ENCODE measurements at regions not wholly inside any gene's neighbourhood (a gene's known extent, or its start where the extent isn't known, plus 50 kb on each side); places are given as distances from the start of the nearest gene placed in this dataset.
"Not testable (repeated sequence)": the region's sequence is repeated elsewhere in the genome, so short reads cannot be mapped to it uniquely, and the experiment has no call there.

DNA sequence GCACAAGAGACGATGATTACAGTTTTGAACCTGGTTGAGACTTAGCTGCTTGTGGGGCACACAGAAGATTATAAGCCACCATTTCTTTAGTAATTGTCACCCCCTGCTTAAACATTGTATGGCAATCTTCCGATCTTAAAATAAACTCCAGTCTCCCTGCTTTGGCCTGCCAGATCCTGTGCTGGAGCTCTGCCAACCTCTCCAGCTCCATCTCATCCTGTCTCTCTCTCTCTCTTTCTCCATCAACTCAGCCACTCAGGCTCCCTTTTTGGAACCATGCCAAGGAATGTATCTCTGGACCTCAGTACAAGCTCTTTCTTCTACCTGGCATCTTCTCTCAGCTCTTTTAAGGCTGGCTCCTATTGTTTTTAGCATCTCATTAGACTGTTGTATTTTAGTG is 1053.2 kb downstream of the REEP3 start:
- no peak for DNase-seq (ENCODE audit: low read depth)

DNA sequence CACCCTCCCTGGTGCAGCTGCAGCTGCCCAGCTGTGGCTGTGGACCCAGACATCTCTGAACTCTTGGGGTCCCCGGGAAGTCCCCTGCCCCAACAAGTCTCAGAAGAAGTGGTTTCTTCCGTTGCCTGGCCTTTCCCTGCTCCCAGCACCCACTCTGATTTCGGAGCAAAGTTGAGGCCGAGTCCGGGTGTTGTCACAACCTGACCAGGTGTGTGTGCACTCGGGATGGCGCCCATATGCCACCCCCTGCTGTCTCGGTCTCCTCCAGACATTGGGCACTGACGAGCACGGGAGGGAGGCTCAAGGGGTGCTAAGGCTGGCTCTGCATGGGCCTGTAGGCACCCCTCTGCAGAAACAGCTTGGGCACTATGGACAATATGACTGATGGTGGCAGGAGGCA is 1055.3 kb downstream of the REEP3 start:
- no peak for DNase-seq (ENCODE audit: low read depth)

DNA sequence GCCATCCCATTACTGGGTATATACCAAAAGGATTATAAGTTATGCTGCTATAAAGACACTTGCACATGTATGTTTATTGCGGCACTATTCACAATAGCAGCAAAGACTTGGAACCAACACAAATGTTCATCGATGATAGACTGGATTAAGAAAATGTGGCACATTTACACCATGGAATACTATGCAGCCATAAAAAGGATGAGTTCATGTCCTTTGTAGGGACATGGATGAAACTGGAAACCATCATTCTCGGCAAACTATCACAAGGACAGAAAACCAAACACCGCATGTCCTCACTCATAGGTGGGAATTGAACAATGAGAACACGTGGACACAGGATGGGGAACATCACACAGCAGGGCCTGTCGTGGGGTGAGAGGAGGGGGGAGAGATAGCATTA is 1057.6 kb downstream of the REEP3 start:
- DNase-seq (ENCODE audit: low read depth): not testable (repeated sequence)

DNA sequence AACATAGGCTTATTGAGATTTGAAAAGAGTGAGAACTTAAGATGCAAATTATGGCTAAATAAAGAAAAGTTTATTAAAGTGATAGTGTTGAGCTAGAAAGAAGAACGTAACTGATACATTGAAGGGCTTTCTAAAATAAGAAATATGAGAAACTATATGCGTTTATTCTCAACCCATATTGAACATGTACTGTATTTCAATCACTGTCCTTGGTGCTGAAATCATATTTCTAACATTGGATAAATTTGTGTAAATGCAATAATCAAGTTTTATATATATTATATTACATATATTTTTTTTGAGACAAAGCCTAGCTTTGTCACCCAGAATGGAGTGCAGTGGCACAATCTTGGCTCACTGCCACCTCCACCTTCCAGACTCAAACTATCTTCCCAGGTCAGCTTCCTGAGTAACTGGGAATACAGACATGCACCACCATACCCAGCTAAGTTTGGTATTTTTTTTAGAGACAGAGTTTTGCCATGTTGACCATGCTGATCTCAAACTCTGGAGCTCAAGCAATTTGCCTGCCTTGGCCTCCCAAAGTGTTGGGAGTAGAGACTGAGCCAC is 1065.8 kb downstream of the REEP3 start:
- DNase-seq (ENCODE audit: low read depth): no peak

DNA sequence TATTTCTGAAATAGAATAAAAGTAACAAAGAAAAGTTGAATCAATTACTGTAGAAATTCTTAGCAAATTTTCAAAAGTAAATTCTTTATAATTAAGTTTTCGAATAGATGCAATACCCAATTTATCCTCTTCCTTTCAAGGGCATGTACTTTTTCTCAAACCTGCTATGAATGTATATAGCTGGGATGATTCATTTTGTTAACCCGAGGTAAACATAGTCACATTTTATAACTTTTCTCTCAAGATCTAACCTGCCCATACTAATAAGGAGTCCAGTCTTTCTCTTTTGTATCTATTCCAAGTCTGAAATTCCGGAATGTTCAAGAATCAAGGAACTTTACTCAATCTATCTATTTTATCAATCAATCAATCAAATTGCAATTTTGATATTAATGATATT is 1072.9 kb downstream of the REEP3 start:
- DNase-seq (ENCODE audit: low read depth): no peak

DNA sequence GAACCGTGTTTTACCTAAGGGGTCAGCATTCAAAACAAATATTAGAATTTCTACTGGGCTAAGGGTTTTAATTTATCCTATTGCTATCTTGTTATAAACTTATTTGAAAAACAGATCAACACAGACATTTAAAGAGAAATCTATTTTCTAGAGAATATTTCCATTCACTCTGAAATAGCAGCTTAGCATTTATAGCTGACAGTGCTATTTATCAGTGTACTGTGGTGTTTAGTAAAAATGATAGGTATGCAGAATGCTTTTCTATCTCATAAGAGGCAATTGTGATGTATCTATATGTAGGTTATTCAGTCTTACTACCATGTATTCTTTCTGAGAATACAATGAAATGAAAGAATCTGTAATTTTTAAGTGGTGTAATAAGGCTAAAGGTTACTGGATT is 1077.4 kb downstream of the REEP3 start:
- DNase-seq (ENCODE audit: low read depth): no peak

DNA sequence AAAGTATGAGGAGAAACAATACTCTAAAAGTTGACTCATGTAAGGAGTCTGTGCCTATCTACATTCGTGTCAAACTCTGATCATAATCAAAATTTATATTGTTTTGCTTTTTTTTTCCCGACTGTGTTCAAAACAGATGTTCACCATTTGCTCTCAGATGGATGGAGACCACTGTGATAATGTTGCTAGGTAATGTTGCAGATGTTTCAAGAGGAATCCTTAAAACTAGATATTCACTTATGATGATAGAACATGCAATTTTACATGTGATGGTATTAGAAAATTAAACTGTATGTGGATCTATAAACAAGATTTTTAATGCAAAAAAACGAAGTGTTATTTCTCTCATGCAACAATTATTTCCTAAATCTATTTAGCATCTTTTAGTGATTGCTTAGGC is 1080.1 kb downstream of the REEP3 start:
- DNase-seq (ENCODE audit: low read depth): no peak

DNA sequence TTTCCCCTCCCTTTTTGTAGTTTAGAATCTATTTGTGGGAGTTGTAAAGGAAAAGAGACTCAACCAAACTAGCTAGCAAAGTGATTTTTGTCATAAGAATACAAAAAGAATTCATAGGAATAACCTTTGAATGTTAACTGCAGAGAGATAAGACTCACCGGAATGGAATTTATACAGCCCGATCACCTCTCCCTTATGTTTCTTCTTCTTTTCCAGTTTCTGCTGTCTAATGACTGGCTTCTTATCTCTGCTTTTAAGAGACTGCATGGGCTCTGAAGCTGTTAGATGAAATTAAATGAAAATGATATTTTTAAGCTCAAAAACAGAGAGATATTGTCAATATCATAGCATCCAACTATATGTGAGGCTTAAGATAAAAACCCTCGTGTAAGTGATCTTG is 1095.9 kb downstream of the REEP3 start:
- no peak for DNase-seq (ENCODE audit: low read depth)

DNA sequence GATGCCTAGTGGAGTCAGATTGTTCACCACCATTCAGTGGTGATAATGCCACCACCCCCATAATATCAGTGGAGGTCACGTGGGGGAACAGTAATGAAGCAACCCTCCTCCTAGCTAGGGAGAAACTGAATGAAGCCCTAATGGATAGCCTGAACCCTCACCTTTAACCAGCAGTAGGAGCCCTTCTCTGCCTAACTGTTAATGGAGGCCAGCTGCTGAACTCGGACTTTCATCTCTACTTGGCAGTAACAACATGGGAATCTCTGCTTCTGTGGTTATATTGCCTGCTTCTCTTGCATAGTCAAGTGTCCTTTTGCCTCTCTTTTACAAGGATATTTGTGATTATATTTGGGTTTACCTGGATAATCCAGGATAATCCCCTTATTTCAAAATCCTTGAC is 1097.9 kb downstream of the REEP3 start:
- DNase-seq (ENCODE audit: low read depth): no peak

DNA sequence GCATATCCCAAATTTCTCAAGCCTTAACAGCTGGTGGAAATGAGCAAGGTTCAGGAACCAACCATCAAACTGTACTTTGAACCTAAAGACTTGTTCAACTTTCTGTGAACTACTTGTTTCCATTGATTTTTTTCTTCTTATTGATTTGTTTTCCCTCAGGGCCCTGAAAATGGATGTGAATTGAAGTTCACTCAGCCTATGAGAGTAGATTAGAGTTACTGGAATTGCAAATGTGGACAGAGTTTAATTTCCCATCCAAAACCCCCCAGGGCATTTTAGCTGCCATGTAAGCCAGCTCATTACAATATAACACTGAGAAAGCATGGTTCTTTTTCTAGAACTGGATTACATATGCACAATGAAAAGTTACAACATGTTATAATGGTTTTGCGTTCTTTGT is 1105.7 kb downstream of the REEP3 start:
- DNase-seq (ENCODE audit: low read depth): no peak

DNA sequence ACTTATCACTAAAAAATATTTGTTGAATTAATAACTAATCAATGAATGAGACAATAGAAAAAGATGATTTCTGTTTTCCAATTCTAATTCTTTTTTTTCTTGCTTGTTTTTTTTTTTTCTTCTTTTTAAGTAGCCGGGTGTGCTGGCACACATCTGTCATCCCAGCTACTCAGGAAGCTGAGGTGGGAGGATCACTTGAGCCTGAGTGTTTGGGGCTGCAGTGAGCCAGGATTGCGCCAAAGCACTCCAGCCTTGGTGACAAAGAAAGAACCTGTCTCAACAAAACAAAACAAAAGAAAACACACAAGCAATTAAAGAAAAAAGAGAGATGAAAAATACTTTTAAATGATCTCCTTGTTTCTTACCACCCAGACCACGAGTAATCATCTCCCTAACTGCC is 1109.3 kb downstream of the REEP3 start:
- no peak for DNase-seq (ENCODE audit: low read depth)

DNA sequence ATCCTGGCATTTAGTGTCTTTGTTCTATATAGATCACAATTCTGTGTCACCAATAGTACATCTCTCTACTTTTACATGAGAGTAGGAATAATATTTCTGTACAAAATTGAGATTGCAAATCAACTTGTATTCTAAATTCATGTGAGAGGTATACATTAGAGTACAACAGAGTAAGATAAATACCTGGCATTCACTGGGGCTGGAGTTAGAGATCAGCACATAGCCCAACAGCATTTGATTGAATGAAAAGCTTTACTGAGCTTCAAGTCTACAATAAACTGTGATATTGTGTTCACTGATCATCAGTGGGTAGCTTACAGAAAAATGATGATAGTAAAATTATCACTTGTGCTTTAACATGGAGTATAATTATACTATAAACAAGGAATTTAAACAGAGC is 1114.7 kb downstream of the REEP3 start:
- DNase-seq (ENCODE audit: low read depth): no peak

DNA sequence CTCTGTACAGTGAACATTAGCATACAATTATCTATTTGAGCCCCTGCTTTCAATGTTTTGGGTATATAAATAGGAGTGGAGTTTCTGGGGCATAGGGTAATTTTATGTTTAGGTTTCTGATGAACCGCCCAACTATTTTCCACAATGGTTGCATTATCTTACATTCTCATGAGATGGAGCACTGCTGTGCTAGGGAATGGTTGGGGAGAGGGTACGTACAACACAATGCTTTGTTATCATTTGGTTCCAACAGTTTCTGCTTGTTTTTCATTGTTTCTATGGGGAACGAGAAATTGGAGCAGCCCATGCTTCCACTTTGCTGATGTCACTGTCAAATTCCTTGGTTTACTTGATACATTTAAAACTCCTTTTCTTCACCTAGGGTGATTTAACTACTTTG is 1115.3 kb downstream of the REEP3 start:
- DNase-seq (ENCODE audit: low read depth): no peak

DNA sequence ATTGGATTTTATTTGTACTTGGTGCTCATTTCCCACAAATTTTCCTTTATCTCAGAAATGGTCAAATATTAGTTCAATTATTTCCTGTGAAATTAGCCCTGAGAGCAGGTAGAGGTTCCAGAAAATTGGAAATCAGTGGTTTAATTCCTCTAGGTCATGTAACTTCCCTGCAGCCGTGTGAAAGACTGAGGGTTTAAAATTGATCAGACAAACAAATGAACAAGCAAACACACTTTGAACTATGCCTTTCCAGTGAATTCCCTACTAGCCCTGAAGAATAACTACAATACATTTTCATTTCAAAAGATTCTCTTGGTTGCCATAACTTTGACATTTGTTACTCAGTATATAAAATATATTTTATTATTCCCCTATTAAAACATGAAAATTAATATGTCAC is 1116.7 kb downstream of the REEP3 start:
- no peak for DNase-seq (ENCODE audit: low read depth)

DNA sequence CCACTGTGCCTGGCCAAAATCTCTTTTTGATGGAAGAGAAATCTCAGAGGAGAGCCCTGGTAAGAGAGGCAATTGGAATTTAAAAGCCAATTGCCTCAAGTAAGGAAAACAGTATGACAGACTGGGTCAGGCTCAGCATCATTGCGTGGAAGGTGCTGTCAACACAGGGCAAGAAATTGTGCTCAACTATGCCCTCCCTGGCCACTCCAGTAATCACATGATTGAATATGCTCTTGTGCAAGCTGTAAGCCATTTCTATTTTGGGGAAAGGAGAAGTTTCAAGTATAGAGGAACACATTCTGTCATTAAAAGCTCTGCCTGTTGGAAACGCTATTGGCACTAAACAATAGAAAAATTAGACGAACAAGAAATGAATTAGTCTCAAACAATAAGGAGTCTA is 1127.7 kb downstream of the REEP3 start:
- DNase-seq (ENCODE audit: low read depth): no peak

DNA sequence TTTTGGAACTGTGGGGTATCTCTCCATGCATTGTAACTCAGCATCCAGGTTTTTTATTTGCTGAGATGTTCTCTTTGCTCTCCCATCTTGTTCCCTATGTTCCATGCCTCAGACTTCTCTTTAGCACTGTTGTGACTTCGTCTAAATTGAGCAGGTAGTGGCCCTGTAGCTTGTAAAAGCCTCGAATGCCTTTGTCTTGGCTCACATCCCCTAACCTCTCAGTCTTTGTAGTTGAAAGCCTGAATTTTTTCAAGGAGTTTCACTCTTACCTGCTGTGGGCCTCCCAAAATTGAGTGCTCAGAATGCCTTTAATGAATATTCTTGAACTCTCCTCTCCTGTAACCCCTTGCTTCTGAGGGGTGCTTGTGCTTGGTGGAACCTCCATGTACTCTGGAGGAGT is 1137.3 kb downstream of the REEP3 start:
- DNase-seq (ENCODE audit: low read depth): no peak

DNA sequence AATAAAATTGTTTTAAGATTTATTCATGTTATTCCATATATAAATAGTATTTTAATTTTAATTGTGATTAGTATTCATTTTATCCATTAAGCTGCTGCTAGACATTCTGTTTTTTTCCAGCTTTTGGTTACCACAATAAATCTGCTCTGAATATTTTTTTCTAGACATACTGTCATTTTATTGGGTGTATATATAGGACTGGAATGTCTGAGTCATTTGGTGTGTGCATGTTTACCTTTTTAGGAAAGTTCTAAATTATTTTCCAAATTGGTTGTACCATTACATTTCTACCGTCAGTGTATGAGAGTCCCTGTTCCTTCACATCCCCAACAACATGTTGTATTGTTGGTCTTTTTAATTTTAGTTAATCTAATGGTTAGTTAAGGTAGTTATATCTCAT is 1138.1 kb downstream of the REEP3 start:
- DNase-seq (ENCODE audit: low read depth): no peak

DNA sequence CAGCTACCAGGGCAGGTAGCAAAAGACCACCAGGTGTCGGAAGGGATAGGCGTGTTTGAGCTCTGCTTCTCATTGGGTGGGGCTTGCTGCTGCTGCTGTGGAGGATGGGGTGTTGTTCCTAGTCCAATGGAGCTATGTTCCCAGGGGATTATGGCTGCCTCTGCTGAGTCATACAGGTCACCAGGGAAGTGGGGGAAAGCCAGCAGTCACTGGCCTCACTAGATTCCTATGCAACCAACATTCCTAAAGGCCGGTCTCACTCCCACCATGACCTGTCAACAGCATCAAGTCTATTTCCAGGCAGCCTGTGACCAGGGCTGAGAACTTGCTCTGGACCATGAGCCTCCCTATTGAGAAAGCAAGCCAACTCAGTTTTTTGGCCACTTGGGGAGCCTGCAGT is 1160.8 kb downstream of the REEP3 start:
- DNase-seq (ENCODE audit: low read depth): no peak

DNA sequence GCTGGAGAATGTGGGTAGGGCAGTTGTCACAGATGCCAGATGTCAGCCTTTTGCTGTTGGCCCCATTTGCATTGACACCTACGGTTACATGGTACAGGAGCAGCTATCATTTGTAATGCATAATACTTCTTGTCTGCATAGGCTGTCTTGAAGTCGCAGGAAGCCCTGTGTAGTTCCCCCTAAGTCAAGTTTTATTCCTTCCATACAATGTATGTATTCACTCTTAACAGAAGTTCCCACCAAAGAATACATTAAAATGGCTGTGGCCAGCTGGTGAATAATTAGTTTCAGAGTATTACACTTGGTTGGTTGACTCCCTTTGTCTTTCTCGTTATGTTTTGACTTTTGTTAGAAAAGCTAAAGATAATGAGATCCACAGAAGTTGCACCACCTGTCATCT is 1169.0 kb downstream of the REEP3 start:
- DNase-seq (ENCODE audit: low read depth): no peak

DNA sequence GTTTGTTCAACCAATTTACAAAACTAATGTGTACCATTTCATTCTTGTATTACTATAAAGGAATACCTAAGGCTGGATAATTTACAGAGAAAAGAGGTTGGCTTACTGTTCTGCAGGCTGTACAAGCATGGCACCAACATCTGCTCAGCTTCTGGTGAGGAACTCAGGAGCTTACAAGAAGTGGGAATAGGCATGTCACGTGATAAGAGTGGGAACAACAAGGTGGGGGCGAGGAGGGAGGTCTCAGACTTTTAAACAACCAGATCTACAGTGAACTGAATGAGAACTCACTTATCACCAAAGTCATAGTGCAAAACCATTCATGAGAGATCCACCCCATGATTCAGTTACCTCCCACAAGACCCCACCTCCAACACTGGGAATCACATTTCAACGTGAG is 1178.0 kb downstream of the REEP3 start:
- DNase-seq (ENCODE audit: low read depth): no peak

DNA sequence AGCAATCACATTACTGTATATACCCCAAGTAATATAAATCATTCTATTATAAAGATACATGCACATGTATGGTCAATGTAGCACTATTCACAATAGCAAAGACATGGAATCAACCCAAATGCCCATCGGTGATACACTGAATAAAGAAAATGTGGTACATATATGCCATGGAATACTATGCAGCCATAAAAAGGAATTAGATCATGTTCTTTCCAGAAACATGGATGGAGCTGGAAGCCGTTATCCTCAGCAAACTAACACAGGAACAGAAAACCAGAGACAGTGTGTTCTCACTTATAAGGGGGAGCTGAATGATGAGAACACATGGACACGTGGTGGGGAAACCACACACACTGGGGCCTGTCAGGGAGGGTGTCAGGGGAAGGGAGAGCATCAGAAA is 1180.9 kb downstream of the REEP3 start:
- not testable (repeated sequence) for DNase-seq (ENCODE audit: low read depth)

DNA sequence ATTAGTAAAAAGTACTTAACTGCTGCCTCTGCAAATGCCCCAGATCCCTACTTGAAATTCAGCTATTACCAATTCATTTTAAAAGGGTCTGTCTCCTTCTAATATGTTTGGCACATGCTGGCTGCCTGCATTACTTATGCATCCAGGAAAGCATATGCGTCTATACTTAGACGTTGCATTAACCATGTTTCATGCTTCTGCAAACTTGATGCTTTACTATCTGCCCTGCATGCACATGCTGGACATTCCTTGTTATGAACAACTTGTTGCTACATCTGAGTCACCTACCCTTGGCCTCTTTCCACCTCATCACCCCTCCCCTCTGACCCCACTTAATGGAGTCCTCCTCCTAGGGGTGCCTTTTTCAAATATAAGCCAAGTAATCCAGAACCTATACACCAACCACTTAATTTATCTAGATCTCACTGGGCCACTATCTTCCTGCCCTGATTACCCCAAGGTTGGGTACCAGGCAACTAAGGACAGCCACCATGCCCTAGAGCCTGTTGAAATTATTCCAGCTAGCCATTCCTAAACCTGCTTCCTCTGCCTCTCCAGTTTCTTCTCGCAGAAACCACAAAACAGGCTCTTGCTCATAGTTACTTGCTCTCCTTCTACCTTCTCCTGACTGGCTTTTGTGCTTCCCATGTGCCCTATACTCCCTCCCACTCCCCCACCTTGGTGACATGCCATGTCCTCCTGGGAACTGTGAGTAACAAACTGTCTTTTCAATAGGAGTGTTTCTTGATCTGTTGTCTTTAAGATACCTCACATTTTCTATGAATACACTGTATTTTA is 1187.9 kb downstream of the REEP3 start:
- DNase-seq (ENCODE audit: low read depth): no peak

DNA sequence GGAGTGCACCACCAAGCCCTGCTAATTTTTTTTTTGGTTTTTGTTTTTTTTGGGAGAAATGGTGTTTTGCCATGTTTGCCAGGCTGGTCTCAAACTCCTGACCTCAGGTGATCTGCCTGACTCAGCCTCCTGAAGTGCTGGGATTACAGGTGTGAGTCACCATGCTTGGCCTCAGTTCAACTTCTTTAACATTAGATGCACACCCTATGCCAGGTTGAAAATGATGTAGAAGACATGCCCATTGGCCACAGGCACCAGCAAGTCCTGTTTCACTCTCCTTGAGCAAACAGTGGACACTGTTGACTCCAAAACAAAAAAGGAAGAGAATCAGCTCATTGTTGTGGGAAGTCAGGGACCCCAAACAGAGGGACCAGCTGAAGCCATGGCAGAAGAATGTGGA is 1205.3 kb downstream of the REEP3 start:
- DNase-seq (ENCODE audit: low read depth): no peak

DNA sequence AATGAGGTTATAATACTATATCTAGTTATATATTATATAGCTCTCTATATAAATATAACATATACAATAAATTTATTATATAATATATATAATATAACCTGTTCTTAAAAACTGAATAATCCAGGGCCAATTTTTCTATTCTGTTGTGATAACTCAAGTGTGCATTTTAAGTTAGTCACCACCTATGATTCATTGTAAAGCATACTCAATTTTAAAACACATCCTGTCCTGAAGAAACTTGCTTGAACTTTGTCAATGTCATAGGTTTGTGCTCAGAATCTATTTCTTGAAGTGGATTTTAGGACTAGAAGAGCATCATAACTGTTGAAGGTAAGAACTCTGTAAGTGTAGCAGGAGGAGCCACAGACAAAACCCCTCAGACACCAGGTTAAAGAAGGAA is 1209.8 kb downstream of the REEP3 start:
- DNase-seq (ENCODE audit: low read depth): no peak
